K562 (cell line): ENCODE measurements at regions not wholly inside any gene's neighbourhood (a gene's known extent, or its start where the extent isn't known, plus 50 kb on each side); places are given as distances from the start of the nearest gene placed in this dataset.

ENCODE experiments used
- CC2D1A ChIP-seq: fragments of 450-650 bp; IDR thresholded peaks from 2 replicates; pipeline ENCODE4 v1.6.1; 2017; ENCODE audit warnings: mild to moderate bottlenecking
- CEBPB ChIP-seq: fragments of 450-650 bp; IDR thresholded peaks from 2 replicates; pipeline ENCODE4 v1.6.1; 2016; ENCODE audit warnings: missing genetic modification characterization, missing compliant biosample characterization
- CREB1 ChIP-seq, 2 experiments: sonication (generic) in 1 of 2; formaldehyde crosslinking in 1 of 2; IDR thresholded peaks; 2 replicates each; pipeline versions ENCODE4 v1.6.1 to v1.8.0; 2012 to 2022; ENCODE audit warnings: inconsistent platforms in 1 of 2, mild to moderate bottlenecking in 1 of 2, missing genetic modification reagents in 1 of 2, moderate library complexity in 1 of 2
- EP300 ChIP-seq: IDR thresholded peaks from 2 replicates; pipeline ENCODE4 v1.6.1; 2012; ENCODE audit warnings: low read length, improper control_type of control experiment
- NBN ChIP-seq: fragments of 450-650 bp; IDR thresholded peaks from 2 replicates; pipeline ENCODE4 v1.6.1; 2016; ENCODE audit warnings: low read depth, mild to moderate bottlenecking
- POLR2A ChIP-seq: fragments of 450-650 bp; conservative IDR thresholded peaks from 2 replicates; pipeline ENCODE4 v1.6.1; 2016
- POLR2AphosphoS5 ChIP-seq: IDR thresholded peaks from 2 replicates; pipeline ENCODE4 v1.6.1; 2011; ENCODE audit warnings: mild to moderate bottlenecking, low read depth, low read length, moderate library complexity; ENCODE audit not compliant: control insufficient read depth, insufficient read depth
- RBFOX2 ChIP-seq: fragments of 200-400 bp; formaldehyde crosslinking; IDR thresholded peaks from 2 replicates; pipeline ENCODE4 v1.6.1; 2017; ENCODE audit warnings: low read depth, mild to moderate bottlenecking, low read length, moderate library complexity
- TF ChIP-seq, protein P1 (sequence below): fragments of 250-450 bp; sonication (Bioruptor Pico); IDR thresholded peaks from 2 replicates; pipeline ENCODE4 v1.8.0; 2022; ENCODE audit warnings: moderate library complexity, mild to moderate bottlenecking, inconsistent platforms

DNA sequence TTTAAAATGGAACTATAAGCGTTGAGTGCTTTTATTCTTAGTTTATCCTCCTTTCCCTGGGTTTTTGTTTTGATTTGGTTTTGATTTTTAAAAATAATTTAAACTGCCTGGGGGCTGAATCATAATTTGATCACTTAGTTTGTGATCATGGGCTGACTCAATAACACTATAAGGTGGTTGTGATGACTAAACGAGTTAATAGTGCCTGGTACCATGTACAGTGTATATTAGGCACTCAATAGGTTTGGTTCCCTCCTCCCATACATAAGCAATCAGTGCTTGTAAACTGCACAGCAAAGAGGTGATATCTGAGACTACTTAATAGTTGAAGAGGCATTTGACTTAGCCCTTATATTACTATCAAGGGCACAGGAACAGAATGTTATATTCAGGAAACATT is 200.9 kb upstream of the RFC3 start:
- no peak for TF ChIP-seq CEBPB
- TF ChIP-seq POLR2A, result no peak
- TF ChIP-seq EP300, result no peak
- TF ChIP-seq POLR2AphosphoS5, result no peak
- no peak for TF ChIP-seq CREB1 (IDR thresholded peaks at IDR 0.05)
- no peak for TF ChIP-seq CREB1 (CRISPR knock-in tag; IDR thresholded peaks at IDR 0.05)
- TF ChIP-seq NBN, result no peak
- TF ChIP-seq, protein P1, sequence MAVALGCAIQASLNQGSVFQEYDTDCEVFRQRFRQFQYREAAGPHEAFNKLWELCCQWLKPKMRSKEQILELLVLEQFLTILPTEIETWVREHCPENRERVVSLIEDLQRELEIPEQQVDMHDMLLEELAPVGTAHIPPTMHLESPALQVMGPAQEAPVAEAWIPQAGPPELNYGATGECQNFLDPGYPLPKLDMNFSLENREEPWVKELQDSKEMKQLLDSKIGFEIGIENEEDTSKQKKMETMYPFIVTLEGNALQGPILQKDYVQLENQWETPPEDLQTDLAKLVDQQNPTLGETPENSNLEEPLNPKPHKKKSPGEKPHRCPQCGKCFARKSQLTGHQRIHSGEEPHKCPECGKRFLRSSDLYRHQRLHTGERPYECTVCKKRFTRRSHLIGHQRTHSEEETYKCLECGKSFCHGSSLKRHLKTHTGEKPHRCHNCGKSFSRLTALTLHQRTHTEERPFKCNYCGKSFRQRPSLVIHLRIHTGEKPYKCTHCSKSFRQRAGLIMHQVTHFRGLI (CRISPR knock-in tag), result no peak
- TF ChIP-seq RBFOX2, result no peak
- no peak for TF ChIP-seq CC2D1A
